Endodermal cell (in vitro differentiated cells): ENCODE measurements at regions not wholly inside any gene's neighbourhood (a gene's known extent, or its start where the extent isn't known, plus 50 kb on each side); places are given as distances from the start of the nearest gene placed in this dataset.

Experiments used
- DNase-seq: peaks from one replicate; pipeline ENCODE4 v3.0.0-alpha.2; 2017
- H3K27ac ChIP-seq: 2 replicates; pipeline ENCODE4 v1.5.1; 2013; ENCODE audit warnings: mild to moderate bottlenecking, low read depth, low read length, moderate library complexity
- H3K27me3 ChIP-seq: 2 replicates; pipeline ENCODE4 v1.6.1; 2013; ENCODE audit warnings: mild to moderate bottlenecking, low read length, moderate library complexity; ENCODE audit not compliant: insufficient read depth, control insufficient read depth, poor library complexity, severe bottlenecking
- H3K36me3 ChIP-seq: 2 replicates; pipeline ENCODE4 v1.7.0; 2013; ENCODE audit warnings: mild to moderate bottlenecking, low read length, moderate library complexity; ENCODE audit not compliant: control insufficient read depth, insufficient read depth
- H3K4me1 ChIP-seq: one replicate; pipeline ENCODE4 v1.7.0; 2013; ENCODE audit warnings: low read length; ENCODE audit not compliant: control insufficient read depth, insufficient read depth
- H3K4me3 ChIP-seq: 2 replicates; pipeline ENCODE4 v1.5.1; 2013; ENCODE audit warnings: mild to moderate bottlenecking, low read length, moderate library complexity
- H3K9ac ChIP-seq: 2 replicates; pipeline ENCODE4 v1.6.1; 2013; ENCODE audit warnings: mild to moderate bottlenecking, low read length, moderate library complexity; ENCODE audit not compliant: poor library complexity, severe bottlenecking; ENCODE audit errors: extremely low read depth
- H3K9me3 ChIP-seq: 2 replicates; pipeline ENCODE4 v1.6.1; 2013; ENCODE audit warnings: mild to moderate bottlenecking, low read length, moderate library complexity; ENCODE audit not compliant: control insufficient read depth
- H3K27ac Mint-ChIP-seq: 2 replicates; pipeline ENCODE4 v1.8.0; 2020; ENCODE audit warnings: mixed read lengths
- H3K27me3 Mint-ChIP-seq: 2 replicates; pipeline ENCODE4 v1.8.0; 2021; ENCODE audit warnings: mild to moderate bottlenecking, mixed read lengths; ENCODE audit not compliant: insufficient read depth
- H3K36me3 Mint-ChIP-seq: 2 replicates; pipeline ENCODE4 v1.8.0; 2020; ENCODE audit warnings: low read depth, mixed read lengths
- H3K4me1 Mint-ChIP-seq: 2 replicates; pipeline ENCODE4 v1.8.0; 2020; ENCODE audit warnings: mixed read lengths
- H3K4me3 Mint-ChIP-seq: 2 replicates; pipeline ENCODE4 v1.8.0; 2020; ENCODE audit warnings: mild to moderate bottlenecking, moderate library complexity, mixed read lengths
- H3K9me3 Mint-ChIP-seq: 2 replicates; pipeline ENCODE4 v1.8.0; 2020; ENCODE audit warnings: mild to moderate bottlenecking, mixed read lengths
- CTCF ChIP-seq: fragments of 200-600 bp; sonication (generic); conservative IDR thresholded peaks from 2 replicates; pipeline ENCODE4 v1.5.0; 2021; ENCODE audit warnings: antibody characterized with exemption, mild to moderate bottlenecking
- WGBS, 2 experiments: methylation state at CpG; one replicate each; pipeline versions ENCODE4 v1.1.5 to v1.1.7; 2013; ENCODE audit warnings: missing lambda C conversion rate in 2 of 2, mixed read lengths in 1 of 2; ENCODE audit not compliant: insufficient coverage in 1 of 2, insufficient read length in 1 of 2; 5-methylcytosine and 5-hydroxymethylcytosine counted together

GRCh38 chr15:29477256-29477655 is 207.6 kb upstream of the NSMCE3 start:
- no peaks in the 10 kb centered on the region for H3K9me3 ChIP-seq
- no peaks in the 10 kb centered on the region for H3K36me3 ChIP-seq
- Mint-ChIP-seq H3K9me3 (no peaks in the 10 kb centered on the region), H3K36me3 (no peaks in the 10 kb centered on the region), H3K4me3 (no peak overlapping the region), H3K4me1 (no peaks in the 10 kb centered on the region), H3K27me3 (no peaks in the 10 kb centered on the region), H3K27ac (no peak overlapping the region)
- H3K27ac ChIP-seq: no peak overlapping the region
- H3K27me3 ChIP-seq: no peaks in the 10 kb centered on the region
- H3K9ac ChIP-seq: no peak overlapping the region
- DNase-seq: no peak
- WGBS, 2 experiments: 92 to 99% methylated on average over 2 of the region's 2 CpGs
- no peak for TF ChIP-seq CTCF
- H3K4me1 ChIP-seq: no peaks in the 10 kb centered on the region
- no peak overlapping the region for H3K4me3 ChIP-seq

- Histone ChIP-seq H3K36me3 (no peaks in the 10 kb centered on the region), H3K9ac (no peak overlapping the region), H3K4me3 (no peak overlapping the region), H3K27me3 (no peaks in the 10 kb centered on the region), H3K4me1 (no peaks in the 10 kb centered on the region), H3K9me3 (no peaks in the 10 kb centered on the region), H3K27ac (no peak overlapping the region)
- Mint-ChIP-seq H3K27me3 (no peaks in the 10 kb centered on the region), H3K4me1 (no peaks in the 10 kb centered on the region), H3K4me3 (no peak overlapping the region), H3K36me3 (no peaks in the 10 kb centered on the region), H3K9me3 (no peaks in the 10 kb centered on the region), H3K27ac (no peak overlapping the region)
- TF ChIP-seq CTCF: no peak
- 91 to 97% methylated on average over 10 to 17 of the region's 17 CpGs for WGBS, 2 experiments
- DNase-seq: no peak
These were observed 207.0 kb upstream of the NSMCE3 start for GRCh38 chr15:29476503-29477080.

GRCh38 chr15:29475096-29475495 is 205.5 kb upstream of the NSMCE3 start:
- Histone ChIP-seq H3K9ac (no peak overlapping the region), H3K9me3 (no peaks in the 10 kb centered on the region), H3K4me1 (no peaks in the 10 kb centered on the region), H3K36me3 (no peaks in the 10 kb centered on the region), H3K27me3 (no peaks in the 10 kb centered on the region), H3K4me3 (no peak overlapping the region), H3K27ac (no peak overlapping the region)
- WGBS, 2 experiments: 92 to 96% methylated on average over 5 to 10 of the region's 10 CpGs
- Mint-ChIP-seq H3K36me3 (no peaks in the 10 kb centered on the region), H3K4me1 (peaks cover 2% of the 10 kb centered on the region), H3K9me3 (no peaks in the 10 kb centered on the region), H3K4me3 (no peak overlapping the region), H3K27ac (no peak overlapping the region), H3K27me3 (no peaks in the 10 kb centered on the region)
- DNase-seq: no peak
- TF ChIP-seq CTCF: no peak
